ENCODE measurements at regions not wholly inside any gene's neighbourhood (a gene's known extent, or its start where the extent isn't known, plus 50 kb on each side); places are given as distances from the start of the nearest gene placed in this dataset.
A peak's percentile ranks its signal among the peaks of the same experiment; 100 is the strongest.
"Not testable (repeated sequence)": the region's sequence is repeated elsewhere in the genome, so short reads cannot be mapped to it uniquely, and the experiment has no call there.

DNA sequence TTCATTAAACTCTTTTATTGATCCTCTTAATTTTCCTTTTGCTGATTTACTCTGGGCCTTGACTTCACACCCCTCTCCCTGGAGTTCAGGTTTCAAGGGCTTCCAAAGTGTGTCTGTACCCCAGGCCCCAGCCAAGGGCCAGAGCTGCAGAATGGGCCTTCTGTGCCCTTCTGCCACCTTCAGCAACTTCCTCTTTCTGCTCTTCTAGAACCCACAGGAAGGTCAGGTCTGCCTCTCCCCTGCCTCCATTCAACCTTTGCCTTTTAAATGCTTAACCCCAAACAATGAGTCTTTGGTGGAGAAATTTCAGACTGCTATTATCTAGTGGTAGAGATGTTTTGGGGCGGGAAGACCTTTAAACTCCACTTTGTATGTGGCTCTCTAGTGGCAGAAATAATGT lies 63.1 kb downstream of the TSN start:
- no peak for DNase-seq (ENCODE audit: low spot score)

DNA sequence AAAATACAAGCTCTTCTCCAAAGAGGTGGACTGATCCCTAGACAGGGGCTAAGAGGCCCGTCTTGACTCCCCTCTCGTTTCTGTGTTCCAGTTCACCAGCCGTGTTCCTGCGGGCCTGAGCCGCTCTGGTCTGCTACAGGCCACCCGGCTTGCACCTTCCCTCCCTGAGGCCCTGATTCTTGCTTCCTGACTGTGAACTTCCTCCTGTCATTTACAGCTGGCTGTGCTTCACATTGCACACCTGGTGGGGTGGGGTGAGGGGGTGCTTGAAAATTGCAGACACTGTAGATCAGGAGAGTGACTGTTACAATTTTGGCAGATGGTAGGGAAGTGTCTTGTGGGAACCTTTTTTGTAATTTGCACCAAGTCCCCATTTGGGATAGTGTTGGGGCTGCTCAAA lies 64.4 kb downstream of the TSN start:
- DNase-seq (ENCODE audit: low spot score): no peak

DNA sequence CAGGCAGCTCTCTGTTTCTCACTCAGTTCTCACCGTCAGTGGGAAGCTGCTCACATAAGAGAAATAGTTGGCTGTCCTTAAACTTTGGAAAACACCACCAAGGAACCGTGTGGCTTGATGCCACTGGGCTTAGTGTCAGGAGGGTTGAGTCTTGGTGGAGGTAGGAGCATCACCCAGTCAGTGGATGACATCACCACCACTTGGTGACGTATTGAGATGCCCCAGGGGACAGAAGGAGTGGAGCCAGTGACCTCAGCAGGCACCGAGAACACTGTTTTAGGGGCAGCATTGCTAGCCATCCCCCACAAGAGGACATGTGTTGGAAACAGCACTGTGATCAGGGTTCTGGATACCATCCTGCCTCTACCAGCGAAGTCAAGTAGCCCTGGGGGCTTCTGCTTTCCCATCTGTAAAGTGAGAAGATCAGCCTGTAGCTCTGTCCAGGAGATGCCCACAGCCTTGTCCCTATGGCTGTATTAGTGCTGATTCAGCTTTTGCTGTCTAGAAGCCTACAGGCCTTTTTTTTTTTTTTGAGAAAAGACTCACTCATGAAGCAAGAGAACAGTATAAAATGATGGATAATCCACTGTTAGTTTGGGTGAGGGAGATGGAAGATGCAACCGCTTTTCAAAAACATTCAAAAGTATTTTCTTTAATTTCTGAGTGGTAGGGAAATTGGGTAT lies 66.2 kb downstream of the TSN start:
- no peak for DNase-seq (ENCODE audit: low spot score)

DNA sequence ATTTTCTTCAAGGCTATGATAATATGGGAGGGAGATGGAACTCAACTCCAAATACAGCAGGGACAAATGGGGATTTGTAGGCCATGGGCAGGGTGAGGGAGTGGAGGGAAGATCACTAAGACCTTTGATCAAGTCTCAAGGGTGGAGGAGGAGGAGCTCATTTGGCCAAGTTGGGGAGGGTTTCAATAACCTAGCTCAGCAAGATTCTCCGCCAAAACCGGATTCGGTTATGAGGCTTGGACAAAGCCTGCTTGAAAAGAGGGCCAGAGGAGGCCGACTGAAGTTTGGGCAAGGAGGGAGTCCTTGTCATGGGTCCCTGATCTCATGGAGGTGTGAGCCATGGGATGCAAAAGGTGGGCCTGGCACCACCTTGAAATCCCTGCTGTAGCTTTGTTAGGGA lies 68.8 kb downstream of the TSN start:
- no peak for DNase-seq (ENCODE audit: low spot score)

DNA sequence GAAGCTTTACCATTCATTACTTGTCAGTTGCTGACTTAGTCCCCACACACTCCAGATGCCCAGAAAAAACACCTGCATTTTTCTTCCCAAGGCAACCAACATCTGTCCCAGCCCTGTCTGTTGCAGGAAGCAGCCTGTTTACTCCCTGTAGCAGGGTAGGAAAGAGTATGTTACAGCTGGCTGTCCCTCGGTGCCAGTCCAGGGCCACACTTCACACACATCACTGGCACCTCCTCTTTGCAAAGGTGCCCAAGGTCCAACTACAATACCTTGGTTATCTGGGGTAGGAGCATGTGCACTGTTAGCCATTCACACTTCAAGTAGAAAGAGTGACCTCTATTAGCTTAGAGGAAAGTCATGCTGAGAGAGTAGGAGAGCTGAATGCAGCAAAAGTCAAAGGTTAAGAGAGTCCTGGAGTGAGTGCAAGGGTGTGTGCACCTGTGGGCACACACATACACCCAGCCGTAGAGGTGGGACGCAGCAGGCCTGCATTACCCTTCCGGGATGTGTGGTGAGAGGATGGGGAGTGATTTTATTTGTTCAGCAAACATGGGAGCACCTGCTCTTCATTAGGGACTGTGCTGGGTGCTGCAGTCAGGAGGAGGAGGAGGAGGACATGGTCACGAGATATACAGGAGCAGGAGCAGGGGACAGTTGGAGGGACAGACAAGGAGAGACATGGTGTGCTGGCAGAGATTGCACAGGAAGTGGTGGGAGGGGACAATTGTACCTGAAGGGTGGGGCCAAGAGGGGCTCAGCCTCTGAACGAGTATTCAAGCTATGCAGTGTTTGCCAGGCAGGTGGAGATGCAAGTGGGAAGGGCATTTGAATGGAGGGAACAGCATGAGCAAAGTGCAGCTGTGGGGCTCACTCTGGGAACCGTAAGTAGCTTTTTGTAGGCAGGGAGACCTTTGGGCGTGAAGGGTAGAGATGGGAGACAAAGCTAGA lies 69.8 kb downstream of the TSN start:
- DNase-seq (ENCODE audit: low spot score): no peak

DNA sequence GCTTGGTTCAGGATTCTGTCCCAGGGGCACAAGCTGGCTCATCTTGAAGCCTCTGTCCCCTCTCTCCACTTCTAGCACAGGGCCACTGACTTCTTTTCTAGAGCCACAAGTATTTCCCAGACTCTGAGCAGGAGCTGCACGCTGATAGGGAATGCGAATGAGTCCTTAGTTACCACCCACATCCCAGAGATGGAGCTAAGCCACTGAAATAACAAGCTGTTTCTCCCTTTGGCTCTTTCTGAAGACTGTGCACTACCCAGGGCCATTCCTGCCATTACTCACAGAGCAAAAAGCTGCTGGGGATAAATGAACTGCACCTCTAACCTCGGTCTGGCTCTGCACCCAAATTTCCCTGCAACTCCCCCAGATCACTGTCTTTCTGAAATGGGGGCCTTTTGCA lies 70.6 kb downstream of the TSN start:
- DNase-seq (ENCODE audit: low spot score): peak; percentile 30

DNA sequence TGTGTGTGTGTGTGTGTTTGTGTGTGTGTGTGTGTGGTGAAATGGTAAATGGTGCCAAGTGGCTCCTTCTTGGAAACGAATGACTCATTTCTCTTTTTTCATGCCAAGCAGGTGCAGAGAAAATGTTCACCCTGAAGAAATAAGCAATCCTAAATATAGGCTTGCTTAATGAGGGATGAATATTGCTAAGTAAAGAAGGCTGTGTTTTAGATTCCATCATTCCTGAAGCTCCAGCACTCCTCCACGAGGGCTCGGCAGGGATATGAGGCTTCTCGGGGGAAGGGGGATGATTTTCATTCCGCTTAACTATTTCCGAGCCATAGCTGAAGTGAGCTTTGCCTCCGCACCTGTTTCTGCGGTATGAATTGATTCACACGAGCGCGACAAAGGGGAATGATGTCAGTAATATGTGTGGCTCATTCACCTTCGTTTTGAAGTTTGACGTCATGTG lies 72.9 kb downstream of the TSN start:
- DNase-seq (ENCODE audit: low spot score): no peak

DNA sequence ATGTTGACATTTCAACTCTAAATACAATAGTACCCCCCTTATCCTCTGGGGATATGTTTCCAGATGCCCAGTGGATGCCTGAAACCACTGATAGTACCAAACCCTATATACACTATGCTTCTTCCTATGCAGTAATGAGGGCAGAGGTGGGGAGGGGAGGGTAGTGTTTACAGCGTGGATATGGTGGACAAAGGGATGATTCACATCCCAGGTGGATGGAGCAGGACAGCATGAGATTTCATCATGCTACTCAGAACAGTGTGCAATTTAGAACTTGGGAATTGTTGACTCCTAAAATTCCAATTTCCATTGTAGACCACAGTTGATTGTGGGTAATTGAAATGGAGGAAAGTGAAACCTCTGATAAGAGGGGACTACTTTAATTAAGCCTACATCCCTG lies 75.4 kb downstream of the TSN start:
- DNase-seq (ENCODE audit: low spot score): no peak

DNA sequence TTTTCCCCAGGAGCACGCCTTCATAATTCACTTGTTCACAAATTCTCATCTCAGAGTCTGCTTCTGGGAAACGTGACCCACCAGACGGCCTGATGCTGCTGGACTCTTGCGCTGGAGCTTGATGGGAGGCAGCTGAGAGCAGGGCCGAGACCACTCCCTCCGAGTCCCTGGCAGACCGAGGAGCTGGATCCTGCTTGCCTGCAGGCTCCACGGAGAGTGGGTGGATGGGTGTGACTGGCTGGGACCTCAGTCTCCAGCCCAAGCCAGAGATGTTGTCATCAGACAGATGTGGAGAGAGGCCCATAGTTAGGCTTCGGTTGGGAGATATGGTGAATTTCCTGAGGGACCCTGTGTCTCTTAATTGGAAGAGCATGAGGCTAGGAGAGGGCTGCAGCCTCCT lies 76.4 kb downstream of the TSN start:
- peak; percentile 70 for DNase-seq (ENCODE audit: low spot score)

DNA sequence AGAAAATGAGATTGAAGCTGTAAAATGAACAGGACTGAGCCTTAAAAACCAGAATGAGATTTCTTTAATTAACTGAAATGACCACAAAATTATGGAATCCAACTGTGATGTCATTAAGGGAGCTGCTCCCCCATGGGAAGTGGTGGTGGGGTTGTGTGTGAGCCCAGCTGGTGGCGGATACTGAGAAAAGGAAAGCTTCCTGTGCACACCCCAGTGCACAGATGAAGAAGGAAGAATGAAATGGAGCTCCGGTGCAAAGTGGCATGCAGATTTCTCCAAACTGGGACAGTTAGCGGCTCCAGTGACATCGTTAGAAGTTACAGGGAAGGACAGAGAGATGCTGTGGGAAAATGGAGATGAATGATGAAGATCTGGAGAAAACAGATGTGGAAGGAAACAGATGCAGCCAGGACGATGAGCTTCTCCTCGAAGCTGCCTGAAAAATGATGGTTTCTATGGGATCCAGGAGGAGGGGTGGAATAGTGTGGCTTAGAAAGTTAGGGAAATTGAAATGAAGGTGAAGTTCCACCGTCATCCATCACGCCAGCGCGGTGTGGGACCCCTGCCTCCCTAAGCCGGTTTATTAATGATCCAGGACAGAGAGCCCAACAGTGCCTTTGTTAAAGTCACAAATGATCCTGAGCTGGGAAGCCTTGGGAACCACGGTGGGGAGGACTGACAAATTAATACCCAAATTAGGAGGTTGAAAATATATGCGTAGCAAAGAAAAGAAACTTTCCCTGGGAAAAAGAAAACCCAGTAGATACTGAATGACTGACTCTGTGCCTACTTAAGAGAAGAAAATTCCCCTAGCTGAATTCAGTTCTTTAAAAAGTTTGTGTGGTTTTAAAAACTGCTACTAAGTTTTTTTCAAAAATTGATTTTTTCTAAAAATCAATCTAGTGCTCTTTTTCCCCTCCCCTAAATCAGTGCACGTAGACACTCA lies 77.2 kb downstream of the TSN start:
- DNase-seq (ENCODE audit: low spot score): no peak

DNA sequence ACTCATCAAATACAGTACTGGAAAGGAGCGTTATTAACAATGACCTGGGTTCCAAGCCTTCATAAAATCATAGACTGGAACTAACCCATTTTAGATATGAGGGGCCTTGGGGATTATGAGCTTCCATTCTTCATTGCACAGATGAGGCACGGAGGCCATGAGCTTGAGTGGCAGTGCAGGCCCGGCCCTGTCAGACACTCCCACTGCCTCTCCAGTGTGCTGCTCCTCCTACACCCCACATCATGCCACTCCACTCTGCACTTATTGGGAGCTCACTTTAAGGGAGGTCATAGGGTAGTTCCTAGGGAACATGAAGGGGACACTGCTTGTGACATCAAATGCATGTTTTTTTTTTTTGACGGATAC lies 77.9 kb downstream of the TSN start:
- no peak for DNase-seq (ENCODE audit: low spot score)

DNA sequence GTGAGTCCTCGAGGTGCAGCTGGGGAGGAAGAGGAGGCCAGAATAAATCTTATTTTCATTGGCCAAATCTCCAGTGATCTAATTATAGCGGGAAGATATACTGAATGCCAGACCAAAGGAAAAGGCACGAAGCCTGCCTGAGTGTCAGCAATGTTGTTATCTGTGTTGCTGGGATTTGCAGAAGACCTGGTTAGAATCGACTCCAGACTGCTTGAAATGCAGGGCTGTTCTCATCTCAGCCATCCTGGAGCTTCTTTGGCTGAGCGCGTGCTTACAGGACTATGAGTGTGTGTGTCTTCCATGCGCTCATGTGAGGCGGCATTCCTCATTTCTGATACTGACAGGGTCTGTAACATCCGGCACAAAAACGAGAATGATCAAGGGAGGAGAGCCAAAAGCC lies 81.2 kb downstream of the TSN start:
- DNase-seq (ENCODE audit: low spot score): no peak

DNA sequence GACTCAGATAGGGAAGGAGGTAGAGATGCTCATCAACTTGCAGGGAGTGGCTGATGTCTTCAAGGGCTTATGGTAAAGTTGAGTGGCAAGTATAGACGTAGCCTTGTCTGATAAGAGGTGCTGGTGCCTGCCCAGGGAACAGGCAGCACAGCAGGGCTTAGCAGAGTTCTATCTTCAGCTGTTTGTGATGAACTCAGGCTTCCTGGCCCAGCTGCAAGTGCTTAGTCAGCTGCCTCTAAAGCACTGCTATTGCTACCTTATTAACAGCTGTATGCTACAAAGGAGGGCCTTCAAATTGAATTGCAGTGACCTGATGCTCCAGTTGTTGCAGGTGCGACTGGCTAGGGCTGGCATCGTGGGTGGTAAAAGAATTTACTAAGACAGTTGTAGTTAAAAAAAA lies 82.1 kb downstream of the TSN start:
- DNase-seq (ENCODE audit: low spot score): no peak

DNA sequence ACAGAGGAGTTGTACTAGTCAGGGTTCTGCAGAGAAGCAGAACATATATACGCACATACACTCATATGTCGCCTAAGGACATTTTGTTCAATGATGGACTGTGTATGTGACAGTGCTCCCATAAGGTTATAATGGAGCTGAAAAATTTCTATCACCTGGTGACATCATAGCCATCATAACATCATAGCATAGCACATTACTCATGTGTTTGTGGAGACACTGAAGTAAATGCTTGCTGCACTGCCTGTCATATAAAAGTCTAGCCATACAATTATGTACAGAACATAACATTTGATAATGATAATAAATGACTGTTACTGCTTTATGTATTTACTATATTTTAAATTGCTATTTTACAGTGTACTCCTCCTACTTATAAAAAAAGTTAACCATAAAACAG lies 83.1 kb downstream of the TSN start:
- DNase-seq (ENCODE audit: low spot score): no peak

DNA sequence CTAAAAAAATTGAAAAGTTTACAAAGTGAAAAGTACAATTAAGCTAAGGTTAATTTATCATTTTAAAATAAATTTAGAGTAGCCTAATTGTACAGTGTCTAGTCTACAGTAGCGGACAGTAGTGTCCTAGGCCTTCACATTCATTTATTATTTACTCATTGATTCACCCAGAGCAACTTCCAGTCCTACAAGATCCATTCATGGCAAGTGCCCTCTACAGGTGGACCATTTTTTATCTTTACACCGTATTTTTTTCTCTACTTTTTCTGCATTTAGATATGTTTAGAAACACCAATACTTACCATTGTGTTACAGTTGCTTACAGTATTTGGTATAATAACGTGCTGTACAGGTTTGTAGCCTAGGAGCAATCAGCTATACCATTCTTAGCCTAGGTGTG lies 84.1 kb downstream of the TSN start:
- DNase-seq (ENCODE audit: low spot score): no peak

DNA sequence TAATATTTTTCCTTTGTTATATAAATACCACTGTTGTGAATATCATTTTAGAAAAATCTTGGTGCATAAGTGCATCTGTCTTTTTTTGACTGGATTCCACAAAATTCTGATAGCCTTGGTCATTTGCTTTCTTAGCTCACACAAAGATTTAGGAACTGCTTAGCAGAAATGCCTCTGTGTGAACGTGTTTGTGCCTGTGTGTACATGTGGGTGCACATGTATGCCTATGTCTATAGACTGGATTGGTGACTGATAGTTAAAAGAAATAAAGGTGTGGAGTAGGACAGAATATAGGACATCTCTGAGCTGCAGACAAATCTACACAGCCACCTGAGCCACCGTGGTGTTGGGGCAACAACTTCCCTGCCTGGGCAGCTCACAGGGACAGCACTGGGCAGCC lies 93.8 kb downstream of the TSN start:
- no peak for DNase-seq (ENCODE audit: low spot score)

DNA sequence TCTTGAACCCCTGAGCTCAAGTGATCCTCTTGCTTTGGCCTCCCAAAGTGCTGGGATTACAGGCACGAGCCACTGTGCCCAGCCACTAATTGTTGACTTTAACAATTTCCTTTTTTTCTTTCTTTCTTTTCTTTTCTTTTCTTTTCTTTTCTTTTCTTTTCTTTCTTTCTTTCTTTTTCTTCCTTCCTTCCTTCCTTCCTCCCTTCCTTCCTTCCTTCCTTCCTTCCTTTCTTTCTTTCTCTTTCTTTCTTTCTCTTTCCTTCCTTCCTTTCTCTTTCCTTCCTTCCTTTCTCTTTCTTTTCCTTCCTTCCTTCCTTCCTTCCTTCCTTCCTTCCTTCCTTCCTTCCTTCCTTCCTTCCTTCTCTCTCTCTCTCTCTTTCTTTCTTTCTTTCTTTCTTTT lies 97.7 kb downstream of the TSN start:
- DNase-seq (ENCODE audit: low spot score): not testable (repeated sequence)

DNA sequence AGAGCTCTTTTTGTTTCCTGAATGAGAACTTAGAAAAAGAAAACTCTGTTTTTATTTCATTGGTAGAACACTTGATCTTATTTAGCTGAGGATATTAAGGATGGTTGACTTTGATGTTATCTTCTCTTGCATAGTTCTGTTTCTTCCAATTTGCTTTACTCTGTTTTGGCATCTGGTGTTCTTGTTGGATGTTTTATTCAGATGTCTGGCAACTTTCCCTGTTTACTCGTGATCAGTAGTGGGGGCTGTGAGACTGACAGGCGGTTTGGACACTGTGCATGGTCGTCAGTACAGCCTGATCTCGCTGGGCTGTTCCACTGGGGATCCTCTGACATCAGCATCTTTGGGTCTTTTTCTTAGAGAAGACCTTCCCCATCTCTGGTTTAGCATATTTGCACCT lies 100.1 kb downstream of the TSN start:
- DNase-seq (ENCODE audit: low spot score): no peak

DNA sequence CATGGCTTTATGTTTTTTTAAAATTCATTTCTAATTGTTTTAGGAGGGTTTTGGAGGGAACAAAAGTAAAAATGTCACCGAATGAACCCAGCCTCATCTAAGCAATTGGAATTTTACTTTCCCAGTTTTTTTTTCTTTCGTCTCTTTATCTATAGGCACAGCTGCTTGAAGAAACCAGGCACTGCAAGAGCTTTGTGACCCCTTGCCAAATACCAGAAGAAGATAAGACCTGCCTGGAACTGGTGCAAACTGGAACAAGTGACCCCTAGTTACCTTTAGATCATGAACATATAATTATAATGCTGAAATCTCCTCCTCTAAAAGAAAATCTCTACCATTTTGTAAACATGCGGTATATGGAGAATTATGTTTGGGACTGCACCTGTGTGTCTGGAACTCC lies 100.9 kb downstream of the TSN start:
- DNase-seq (ENCODE audit: low spot score): no peak

DNA sequence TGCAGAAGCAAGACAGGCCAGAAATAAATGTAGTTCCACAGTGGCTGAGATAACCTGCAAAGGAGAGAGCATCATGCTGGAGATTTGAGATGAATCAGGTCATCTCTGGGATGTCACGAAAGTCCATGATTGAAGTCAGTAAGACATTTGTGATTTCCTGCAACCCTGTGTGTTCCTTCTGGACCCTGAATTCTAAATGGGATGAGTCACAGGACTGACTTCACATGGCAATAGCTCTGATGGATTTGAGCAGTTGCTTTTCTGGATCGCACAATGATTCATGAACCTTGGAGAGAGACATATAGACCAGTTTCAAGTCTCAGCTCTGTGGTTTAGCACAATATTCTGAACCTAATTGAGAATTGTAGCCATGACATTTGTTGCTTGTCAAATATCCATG lies 102.9 kb downstream of the TSN start:
- no peak for DNase-seq (ENCODE audit: low spot score)

DNA sequence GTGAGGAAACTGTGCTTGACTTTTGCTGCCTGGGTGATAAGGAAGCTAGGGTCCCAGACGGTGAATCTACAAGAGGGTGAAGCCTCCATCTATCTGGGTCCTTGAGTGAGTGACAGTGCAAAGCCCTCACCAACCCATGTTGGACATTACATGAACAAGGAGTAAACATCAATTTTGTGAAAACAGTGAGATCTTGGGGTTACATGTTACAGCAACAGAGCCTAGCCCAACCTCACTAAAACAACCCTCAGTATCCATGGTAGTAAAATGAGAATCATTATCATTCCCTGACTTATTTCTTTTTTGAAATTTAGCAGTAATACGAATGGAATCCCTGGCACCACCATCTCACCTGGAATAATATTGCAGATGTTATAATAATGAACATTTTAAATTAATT lies 103.4 kb downstream of the TSN start:
- no peak for DNase-seq (ENCODE audit: low spot score)

DNA sequence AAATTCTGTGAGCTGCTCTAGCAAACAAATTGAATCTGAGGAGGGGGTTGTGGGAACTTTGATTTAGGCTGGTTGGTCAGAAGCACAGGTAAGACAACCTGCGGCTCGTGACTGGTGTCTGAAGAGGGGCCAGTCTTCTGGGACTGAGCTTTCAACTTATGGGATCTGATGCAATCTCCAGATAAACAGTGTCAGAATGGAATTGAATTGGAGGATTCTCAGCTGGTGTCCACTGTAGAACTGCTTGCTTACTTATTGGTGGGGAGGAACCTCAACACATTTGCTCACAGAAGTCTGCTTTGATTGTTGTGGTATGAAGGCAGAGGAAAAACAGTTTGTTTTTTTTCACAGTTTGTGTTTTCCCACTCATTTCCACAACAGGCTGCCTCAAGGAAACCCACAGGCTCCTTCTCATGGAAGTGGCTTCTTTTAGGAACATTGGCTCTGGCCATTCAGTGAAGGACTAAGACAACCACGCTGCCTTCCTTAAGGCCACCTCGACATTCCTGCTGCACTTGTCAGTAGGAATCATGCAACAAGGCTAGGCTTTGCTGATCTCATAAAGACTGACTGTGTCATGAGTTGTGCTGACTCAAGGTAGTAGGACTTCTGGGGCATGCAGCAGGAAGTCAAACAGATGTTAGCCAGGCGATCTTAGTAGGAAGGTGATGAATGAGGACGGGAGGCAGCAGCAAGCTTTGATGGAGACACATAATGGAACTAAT lies 104.7 kb downstream of the TSN start:
- DNase-seq (ENCODE audit: low spot score): peak; percentile 83

Data from GM03348 (cell line).